Hematopoietic multipotent progenitor cell (in vitro differentiated cells): ENCODE measurements at regions not wholly inside any gene's neighbourhood (a gene's known extent, or its start where the extent isn't known, plus 50 kb on each side); places are given as distances from the start of the nearest gene placed in this dataset.
"Not testable (repeated sequence)": the region's sequence is repeated elsewhere in the genome, so short reads cannot be mapped to it uniquely, and the experiment has no call there.

Experiments
- DNase-seq, 3 donors: peaks; one replicate each; pipeline ENCODE4 v3.0.0-alpha.2; 2011 to 2015; ENCODE audit warnings: low read depth in 2 of 3, low spot score in 2 of 3

GRCh38 chr1:201636097-201636496 lies 97.2 kb downstream of the NAV1 start:
- no peak for DNase-seq

- no peak for DNase-seq
These were observed 97.6 kb downstream of the NAV1 start for GRCh38 chr1:201636510-201636971.

GRCh38 chr1:201637282-201638079 lies 98.6 kb downstream of the NAV1 start:
- DNase-seq: no peak

GRCh38 chr1:201639391-201639790 lies 100.5 kb downstream of the NAV1 start:
- DNase-seq: no peak

- no peak for DNase-seq
These were observed 100.9 kb downstream of the NAV1 start for GRCh38 chr1:201639826-201640225.

GRCh38 chr1:201640624-201641023 lies 101.7 kb downstream of the NAV1 start:
- DNase-seq: no peak

- no peak for DNase-seq
These were observed 102.8 kb downstream of the NAV1 start for GRCh38 chr1:201641524-201642253.

GRCh38 chr1:201643835-201644104 lies 104.8 kb downstream of the NAV1 start:
- DNase-seq: no peak

GRCh38 chr1:201644197-201644596 lies 105.3 kb downstream of the NAV1 start:
- DNase-seq: no peak

- DNase-seq: not testable (repeated sequence)
These were observed 106.1 kb downstream of the NAV1 start for GRCh38 chr1:201645000-201645399.

GRCh38 chr1:201645956-201646355 lies 107.0 kb downstream of the NAV1 start:
- no peak for DNase-seq

GRCh38 chr1:201646411-201647022 lies 107.6 kb downstream of the NAV1 start:
- DNase-seq: no peak

- DNase-seq: no peak
These were observed 108.2 kb downstream of the NAV1 start for GRCh38 chr1:201647094-201647493.

- DNase-seq: no peak
These were observed 108.8 kb downstream of the NAV1 start for GRCh38 chr1:201647722-201648065.

- DNase-seq: peak in 1 of 3 donors; percentile 52
These were observed 109.4 kb downstream of the NAV1 start for GRCh38 chr1:201648066-201648906.

GRCh38 chr1:201648907-201649721 lies 110.2 kb downstream of the NAV1 start:
- DNase-seq: no peak

GRCh38 chr1:201649761-201650622 lies 111.1 kb downstream of the NAV1 start:
- DNase-seq: no peak

- no peak for DNase-seq
These were observed 111.7 kb downstream of the NAV1 start for GRCh38 chr1:201650623-201650933.

GRCh38 chr1:201652181-201652580 lies 113.3 kb downstream of the NAV1 start:
- DNase-seq: no peak
